ENCODE measurements at regions not wholly inside any gene's neighbourhood (a gene's known extent, or its start where the extent isn't known, plus 50 kb on each side); places are given as distances from the start of the nearest gene placed in this dataset.
A peak's percentile ranks its signal among the peaks of the same experiment; 100 is the strongest.
"Not testable (repeated sequence)": the region's sequence is repeated elsewhere in the genome, so short reads cannot be mapped to it uniquely, and the experiment has no call there.

- no peak for DNase-seq (ENCODE audit: low read depth)
Measured at GRCh38 chr2:83969085-83969484, 490.0 kb downstream of the SUCLG1 start.

- DNase-seq (ENCODE audit: low read depth) = no peak
Measured at GRCh38 chr2:83967854-83968253, 491.2 kb downstream of the SUCLG1 start.

- not testable (repeated sequence) for DNase-seq (ENCODE audit: low read depth)
Measured at GRCh38 chr2:83966946-83967345, 492.1 kb downstream of the SUCLG1 start.

GRCh38 chr2:83961512-83961911, 497.6 kb downstream of the SUCLG1 start:
- DNase-seq (ENCODE audit: low read depth) = no peak

GRCh38 chr2:83960371-83960770, 498.7 kb downstream of the SUCLG1 start:
- DNase-seq (ENCODE audit: low read depth) = no peak

GRCh38 chr2:83959266-83959665, 499.8 kb downstream of the SUCLG1 start:
- no peak for DNase-seq (ENCODE audit: low read depth)

GRCh38 chr2:83956991-83957390, 502.1 kb downstream of the SUCLG1 start:
- DNase-seq (ENCODE audit: low read depth) = no peak

- DNase-seq (ENCODE audit: low read depth) = no peak
Measured at GRCh38 chr2:83953697-83954096, 505.4 kb downstream of the SUCLG1 start.

GRCh38 chr2:83951378-83951947, 507.6 kb downstream of the SUCLG1 start:
- DNase-seq (ENCODE audit: low read depth) = no peak

- no peak for DNase-seq (ENCODE audit: low read depth)
Measured at GRCh38 chr2:83949361-83949760, 509.7 kb downstream of the SUCLG1 start.

GRCh38 chr2:83944191-83944590, 514.9 kb downstream of the SUCLG1 start:
- DNase-seq (ENCODE audit: low read depth) = no peak

- DNase-seq (ENCODE audit: low read depth) = no peak
Measured at GRCh38 chr2:83943265-83943664, 515.8 kb downstream of the SUCLG1 start.

- no peak for DNase-seq (ENCODE audit: low read depth)
Measured at GRCh38 chr2:83941886-83942285, 517.2 kb downstream of the SUCLG1 start.

GRCh38 chr2:83933749-83934148, 525.3 kb downstream of the SUCLG1 start:
- no peak for DNase-seq (ENCODE audit: low read depth)

- no peak for DNase-seq (ENCODE audit: low read depth)
Measured at GRCh38 chr2:83923531-83923930, 535.5 kb downstream of the SUCLG1 start.

- DNase-seq (ENCODE audit: low read depth) = no peak
Measured at GRCh38 chr2:83916559-83916958, 542.5 kb downstream of the SUCLG1 start.

- no peak for DNase-seq (ENCODE audit: low read depth)
Measured at GRCh38 chr2:83915381-83915780, 543.7 kb downstream of the SUCLG1 start.

- no peak for DNase-seq (ENCODE audit: low read depth)
Measured at GRCh38 chr2:83908750-83909149, 550.3 kb downstream of the SUCLG1 start.

- no peak for DNase-seq (ENCODE audit: low read depth)
Measured at GRCh38 chr2:83901317-83901716, 557.8 kb downstream of the SUCLG1 start.

GRCh38 chr2:83900862-83901261, 558.2 kb downstream of the SUCLG1 start:
- DNase-seq (ENCODE audit: low read depth) = peak; percentile 1

GRCh38 chr2:83899271-83899670, 559.8 kb downstream of the SUCLG1 start:
- no peak for DNase-seq (ENCODE audit: low read depth)

GRCh38 chr2:83894976-83895375, 564.1 kb downstream of the SUCLG1 start:
- no peak for DNase-seq (ENCODE audit: low read depth)

- no peak for DNase-seq (ENCODE audit: low read depth)
Measured at GRCh38 chr2:83887757-83888156, 571.3 kb downstream of the SUCLG1 start.

- no peak for DNase-seq (ENCODE audit: low read depth)
Measured at GRCh38 chr2:83879127-83879526, 580.0 kb downstream of the SUCLG1 start.

Measured in M059J (cell line).